Large intestine (tissue), 3 donors: ENCODE measurements at regions not wholly inside any gene's neighbourhood (a gene's known extent, or its start where the extent isn't known, plus 50 kb on each side); places are given as distances from the start of the nearest gene placed in this dataset.
"Not testable (repeated sequence)": the region's sequence is repeated elsewhere in the genome, so short reads cannot be mapped to it uniquely, and the experiment has no call there.

Experiments
- DNase-seq, 2 donors: peaks; one replicate each; pipeline versions ENCODE4 v3.0.0 to v3.0.0-alpha.2; 2013
- H3K27ac ChIP-seq: one replicate; pipeline ENCODE4 v1.5.1; 2013; ENCODE audit warnings: low read length
- H3K27me3 ChIP-seq: 2 replicates; pipeline ENCODE4 v1.6.1; 2013; ENCODE audit warnings: low read length; ENCODE audit not compliant: control insufficient read depth, insufficient read depth
- H3K36me3 ChIP-seq: 2 replicates; pipeline ENCODE4 v1.6.1; 2013; ENCODE audit warnings: low read length; ENCODE audit not compliant: control insufficient read depth, insufficient read depth
- H3K4me1 ChIP-seq: one replicate; pipeline ENCODE4 v1.6.1; 2013; ENCODE audit warnings: low read length; ENCODE audit not compliant: control insufficient read depth, insufficient read depth
- H3K4me3 ChIP-seq: one replicate; pipeline ENCODE4 v1.5.1; 2013; ENCODE audit warnings: low read length
- H3K9me3 ChIP-seq: one replicate; pipeline ENCODE4 v1.6.1; 2013; ENCODE audit warnings: mild to moderate bottlenecking, low read depth, low read length, moderate library complexity; ENCODE audit not compliant: control insufficient read depth
- WGBS: methylation state at CpG from one replicate; pipeline ENCODE4 v1.1.5; 2013; ENCODE audit warnings: low lambda C conversion rate; ENCODE audit not compliant: insufficient coverage; 5-methylcytosine and 5-hydroxymethylcytosine counted together

DNA sequence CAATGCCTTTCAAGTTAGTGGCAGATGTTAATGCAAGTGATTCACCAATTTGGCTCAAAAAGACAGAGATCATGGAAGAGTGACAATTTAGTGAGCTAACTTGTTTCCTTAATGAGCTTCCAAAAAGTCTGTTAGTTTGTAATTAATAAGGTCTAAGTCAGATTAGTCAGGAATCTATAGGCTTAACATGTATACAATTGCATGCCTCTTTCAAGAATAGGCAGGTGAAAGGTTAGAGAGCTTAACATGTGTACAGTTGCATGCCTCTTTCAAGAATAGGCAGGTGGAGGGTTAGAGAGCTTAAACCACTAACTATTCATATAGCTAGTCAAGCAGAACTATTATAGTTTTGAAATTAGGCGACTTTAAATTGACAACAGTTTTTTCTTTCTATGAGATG, 663.8 kb downstream of the C12orf50 start:
- WGBS = 100% methylated on average over 1 of the region's 1 CpG

DNA sequence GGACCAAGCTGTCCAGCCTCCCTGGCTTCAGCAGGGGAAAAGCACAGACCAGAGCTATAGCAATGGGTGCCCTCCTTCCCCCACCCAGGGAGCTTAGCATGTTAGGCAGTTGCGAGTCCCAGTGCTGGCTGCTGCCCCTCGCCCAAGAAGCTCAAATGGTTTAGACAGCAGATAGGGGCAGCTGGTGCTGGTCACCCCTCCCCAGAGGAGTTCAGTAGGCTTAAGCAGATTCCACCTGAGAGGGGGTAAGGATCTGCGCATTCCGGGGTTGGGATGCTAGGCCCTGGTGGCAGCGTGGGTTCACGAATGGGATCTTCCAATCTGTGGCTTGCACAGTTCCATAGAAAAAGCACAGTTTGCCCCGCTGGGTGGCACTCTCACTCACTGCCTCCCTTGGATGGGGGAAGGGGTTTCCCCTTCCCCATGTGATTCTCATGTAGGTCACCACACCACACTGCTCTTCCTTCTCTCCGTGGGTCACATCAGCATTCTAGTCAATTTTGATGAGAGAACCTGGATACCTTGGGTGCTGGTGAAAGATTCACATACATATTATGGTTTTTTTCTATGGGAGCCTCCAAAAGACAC, 665.6 kb downstream of the C12orf50 start:
- no peak for DNase-seq

More for the DNA sequence above, 663.8 kb downstream of the C12orf50 start:
- DNase-seq = no peak
- Histone ChIP-seq H3K4me3 (no peak overlapping the region), H3K36me3 (no peaks in the 10 kb centered on the region), H3K27ac (no peak overlapping the region), H3K9me3 (no peaks in the 10 kb centered on the region), H3K27me3 (no peaks in the 10 kb centered on the region), H3K4me1 (peaks cover 8% of the 10 kb centered on the region)

DNA sequence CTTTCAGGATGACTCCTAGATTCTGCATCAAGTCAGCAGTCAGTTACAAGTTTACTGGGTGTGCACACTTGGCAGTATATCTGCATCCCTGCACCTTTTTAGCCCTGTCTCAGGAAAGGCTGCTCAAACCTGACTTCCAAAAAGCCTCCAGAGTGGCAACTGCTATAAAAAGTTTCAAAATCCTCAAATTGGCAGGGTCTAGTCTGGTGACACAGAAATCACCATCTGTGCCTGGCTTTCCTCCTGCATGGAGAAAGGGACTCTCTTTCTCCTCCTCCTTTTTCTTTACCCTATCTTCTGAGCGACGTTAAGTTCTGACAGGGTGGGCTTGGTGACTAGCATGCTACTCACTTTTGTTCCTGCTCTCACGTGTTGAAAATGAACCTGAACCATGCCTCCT, 679.5 kb downstream of the C12orf50 start:
- no peaks in the 10 kb centered on the region for H3K9me3 ChIP-seq
- no peak overlapping the region for H3K27ac ChIP-seq
- no peak overlapping the region for H3K4me3 ChIP-seq
- H3K36me3 ChIP-seq = no peaks in the 10 kb centered on the region
- 100% methylated on average over 1 of the region's 3 CpGs for WGBS
- no peaks in the 10 kb centered on the region for H3K4me1 ChIP-seq
- H3K27me3 ChIP-seq = no peaks in the 10 kb centered on the region
- no peak for DNase-seq

More for the DNA sequence above, 665.6 kb downstream of the C12orf50 start:
- peaks cover 6% of the 10 kb centered on the region for H3K4me1 ChIP-seq
- H3K9me3 ChIP-seq = no peaks in the 10 kb centered on the region
- no peak overlapping the region for H3K4me3 ChIP-seq
- H3K36me3 ChIP-seq = no peaks in the 10 kb centered on the region
- no peaks in the 10 kb centered on the region for H3K27me3 ChIP-seq
- WGBS = no CpG with 5 or more reads among the region's 8 CpGs
- no peak overlapping the region for H3K27ac ChIP-seq

DNA sequence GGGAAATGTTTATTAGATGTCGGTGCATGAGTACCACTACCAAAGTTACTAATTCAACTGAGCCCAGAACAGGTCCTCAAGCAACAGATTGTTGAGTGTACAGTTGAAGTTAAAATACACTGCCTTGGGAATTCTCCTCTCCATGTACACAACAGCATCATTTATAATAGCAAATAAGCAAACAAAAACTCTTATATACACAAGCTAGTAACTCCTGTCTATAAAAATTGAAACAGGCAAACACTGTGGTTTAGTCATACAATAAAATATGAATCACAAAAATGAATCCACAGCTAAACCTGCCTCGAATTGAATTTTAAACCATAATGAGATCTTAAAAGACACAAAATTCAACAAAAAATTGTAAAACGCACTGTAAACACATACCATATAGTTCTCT, 681.1 kb downstream of the C12orf50 start:
- Histone ChIP-seq H3K27me3 (no peaks in the 10 kb centered on the region), H3K4me3 (no peak overlapping the region), H3K36me3 (no peaks in the 10 kb centered on the region), H3K9me3 (no peaks in the 10 kb centered on the region), H3K4me1 (no peaks in the 10 kb centered on the region), H3K27ac (no peak overlapping the region)
- DNase-seq = no peak
- WGBS = 94% methylated on average over 2 of the region's 3 CpGs

DNA sequence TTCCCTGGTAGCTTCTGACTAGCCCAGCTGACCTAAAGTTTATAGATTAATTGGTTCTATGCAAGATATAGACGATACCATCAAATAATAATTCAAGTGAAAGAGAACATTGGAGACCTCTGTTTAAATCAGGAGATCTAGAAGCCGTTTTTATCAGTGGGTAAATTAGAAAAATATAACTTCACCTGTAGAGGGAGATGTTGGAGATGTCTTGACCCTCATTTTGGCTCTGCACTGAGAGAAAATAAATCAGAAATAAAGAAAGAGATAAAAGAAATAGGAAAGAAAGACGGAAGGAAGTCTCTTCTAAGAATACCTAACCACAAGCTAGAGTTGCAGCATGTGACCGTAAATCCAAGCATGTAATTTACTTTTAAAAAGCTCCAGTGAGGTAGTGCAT, 684.5 kb downstream of the C12orf50 start:
- Histone ChIP-seq H3K4me1 (no peaks in the 10 kb centered on the region), H3K27me3 (no peaks in the 10 kb centered on the region), H3K36me3 (no peaks in the 10 kb centered on the region), H3K4me3 (no peak overlapping the region), H3K9me3 (no peaks in the 10 kb centered on the region), H3K27ac (no peak overlapping the region)
- DNase-seq = no peak
- WGBS = 72% methylated on average over 3 of the region's 4 CpGs

DNA sequence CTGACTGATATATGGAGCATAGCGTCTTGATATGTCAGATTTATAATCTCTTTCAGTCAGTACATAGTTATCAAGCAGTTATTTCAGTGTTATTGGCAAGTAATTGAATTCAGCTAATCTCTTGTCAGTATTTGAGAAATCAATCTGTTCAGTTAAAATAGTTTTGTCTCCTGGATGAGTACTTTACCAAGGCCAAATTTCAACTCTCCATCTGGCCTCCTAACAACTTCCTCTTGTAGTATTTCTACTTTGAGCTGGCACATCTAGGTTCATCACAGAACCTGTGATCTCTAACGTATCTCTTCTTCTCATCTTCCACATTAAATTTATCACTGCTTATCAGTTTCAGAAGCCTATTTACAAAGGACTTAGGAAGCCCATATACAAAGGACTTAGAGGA, 690.5 kb downstream of the C12orf50 start:
- DNase-seq = no peak
- Histone ChIP-seq H3K4me1 (no peaks in the 10 kb centered on the region), H3K27ac (no peak overlapping the region), H3K36me3 (no peaks in the 10 kb centered on the region), H3K9me3 (no peaks in the 10 kb centered on the region), H3K27me3 (no peaks in the 10 kb centered on the region), H3K4me3 (no peak overlapping the region)
- WGBS = 57% methylated on average over 1 of the region's 2 CpGs

DNA sequence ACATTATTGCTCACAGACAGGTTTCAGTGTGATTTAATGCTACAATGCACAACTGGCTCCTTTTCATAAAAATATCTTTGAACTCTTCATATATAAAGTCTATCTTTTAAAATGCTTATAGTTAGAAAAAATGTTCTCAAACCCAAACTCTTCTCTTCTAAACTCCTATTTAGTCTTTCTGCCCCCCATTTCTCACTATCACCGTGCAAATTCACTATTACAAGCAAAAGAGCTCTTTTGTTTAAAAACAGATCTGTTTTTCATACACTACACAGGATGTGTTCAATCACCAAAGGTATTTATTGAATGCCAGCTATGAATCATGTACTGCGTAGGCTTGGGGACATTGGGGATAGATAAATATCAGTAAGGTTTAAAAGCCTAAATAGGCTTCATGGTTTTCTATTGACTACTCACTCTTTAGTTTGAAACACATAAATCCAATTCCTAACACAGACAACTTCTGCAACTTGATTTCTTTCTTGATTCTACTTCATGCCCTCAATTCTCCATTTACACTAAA, 692.3 kb downstream of the C12orf50 start:
- DNase-seq = no peak
- no peaks in the 10 kb centered on the region for H3K36me3 ChIP-seq
- WGBS = 43% methylated on average over 1 of the region's 2 CpGs
- no peaks in the 10 kb centered on the region for H3K4me1 ChIP-seq
- no peak overlapping the region for H3K27ac ChIP-seq
- H3K4me3 ChIP-seq = no peak overlapping the region
- no peaks in the 10 kb centered on the region for H3K9me3 ChIP-seq
- H3K27me3 ChIP-seq = no peaks in the 10 kb centered on the region

DNA sequence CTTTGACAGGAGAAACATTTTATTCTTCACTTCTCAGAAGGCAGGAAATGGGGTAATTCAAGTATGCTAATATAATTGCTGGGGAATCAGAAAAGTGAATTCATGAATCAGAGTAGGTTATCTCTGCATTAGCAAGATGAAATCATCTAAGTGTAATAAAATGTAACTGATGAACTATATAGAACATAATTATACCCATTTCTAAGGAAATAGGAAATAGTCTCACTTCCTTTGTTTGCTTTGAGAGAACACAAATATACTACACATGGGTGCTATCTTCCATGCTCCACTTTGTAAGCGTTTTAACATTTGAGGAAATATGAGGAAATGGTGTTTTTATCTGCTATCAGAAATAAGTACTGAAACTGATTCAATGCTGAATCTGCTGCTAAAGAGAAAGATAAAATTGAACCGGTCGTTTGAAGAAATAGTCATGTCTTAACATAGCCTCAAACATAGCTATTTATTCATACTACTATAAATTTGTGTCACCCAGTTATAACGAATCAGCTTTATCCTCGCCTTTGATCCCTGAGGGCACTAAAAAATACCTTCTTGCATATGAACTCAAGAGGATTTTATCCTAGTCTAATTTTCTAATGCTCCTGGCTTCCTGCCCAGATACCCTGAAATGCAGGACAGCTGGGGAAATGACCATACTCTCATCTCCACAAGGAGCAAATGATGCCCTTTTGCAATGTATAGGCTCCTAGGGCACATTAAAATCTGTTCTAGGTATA, 696.0 kb downstream of the C12orf50 start:
- no peaks in the 10 kb centered on the region for H3K27me3 ChIP-seq

DNA sequence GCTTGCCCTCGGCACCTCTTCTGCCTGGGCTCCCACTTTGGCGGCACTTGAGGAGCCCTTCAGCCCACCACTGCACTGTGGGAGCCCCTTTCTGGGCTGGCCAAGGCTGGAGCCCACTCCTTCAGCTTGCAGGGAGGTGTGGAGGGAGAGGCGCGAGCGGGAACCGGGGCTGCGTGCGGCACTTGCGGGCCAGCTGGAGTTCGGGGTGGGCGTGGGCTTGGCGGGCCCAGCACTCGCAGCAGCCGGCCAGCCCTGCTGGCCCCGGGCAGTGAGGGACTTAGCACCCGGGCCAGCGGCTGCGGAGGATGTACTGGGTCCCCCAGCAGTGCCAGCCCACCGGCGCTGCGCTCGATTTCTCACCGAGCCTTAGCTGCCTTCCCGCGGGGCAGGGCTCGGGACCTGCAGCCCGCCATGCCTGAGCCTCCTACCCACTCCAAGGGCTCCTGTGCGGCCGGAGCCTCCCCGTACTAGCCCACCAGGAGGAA, 699.1 kb downstream of the C12orf50 start:
- not testable (repeated sequence) for H3K27me3 ChIP-seq, H3K27ac ChIP-seq, H3K4me3 ChIP-seq, DNase-seq, H3K9me3 ChIP-seq, H3K4me1 ChIP-seq, H3K36me3 ChIP-seq
- no CpG with 5 or more reads among the region's 30 CpGs for WGBS

More for the DNA sequence above, 696.0 kb downstream of the C12orf50 start:
- no peak overlapping the region for H3K27ac ChIP-seq
- no peaks in the 10 kb centered on the region for H3K9me3 ChIP-seq
- H3K4me1 ChIP-seq = no peaks in the 10 kb centered on the region
- no peak for DNase-seq
- no peaks in the 10 kb centered on the region for H3K36me3 ChIP-seq
- H3K4me3 ChIP-seq = no peak overlapping the region
- no CpG with 5 or more reads among the region's 5 CpGs for WGBS

DNA sequence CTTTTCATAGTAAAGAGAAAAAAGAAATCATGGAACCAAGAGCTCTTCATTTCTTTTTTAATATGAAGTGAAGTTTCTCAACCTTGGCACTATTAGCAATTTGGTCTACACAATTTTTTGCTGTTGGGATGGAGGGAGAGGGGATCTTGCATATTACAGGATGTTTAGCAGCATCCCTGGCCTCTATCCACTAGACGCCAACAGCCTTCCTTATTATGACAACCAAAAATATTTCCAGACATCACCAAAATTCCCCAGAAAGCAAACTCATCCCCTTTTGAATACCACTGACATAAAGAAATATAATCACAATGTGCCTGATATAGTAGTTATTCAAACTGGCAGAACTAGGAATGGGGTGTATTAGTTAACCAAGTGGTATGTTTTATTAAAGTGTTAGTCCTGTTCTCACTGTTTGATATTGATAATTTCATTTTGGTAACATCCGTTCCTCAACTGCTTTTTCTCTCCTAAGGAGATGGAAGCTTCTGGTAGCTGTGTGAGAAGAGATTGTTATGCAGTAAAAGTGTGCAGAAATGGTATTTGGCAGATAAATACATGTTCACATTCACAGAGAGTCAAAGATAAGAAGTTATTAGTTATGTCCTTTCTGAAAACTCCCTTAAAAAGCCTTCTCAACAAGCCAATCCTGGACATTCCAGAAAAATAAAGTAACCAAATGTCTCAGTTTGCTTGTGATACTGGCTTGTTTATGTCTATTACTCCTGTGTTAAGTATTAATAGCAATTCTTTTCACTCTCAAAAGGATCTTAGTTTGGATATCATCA, 699.9 kb downstream of the C12orf50 start:
- H3K4me3 ChIP-seq = no peak overlapping the region
- H3K9me3 ChIP-seq = no peaks in the 10 kb centered on the region
- no peaks in the 10 kb centered on the region for H3K27me3 ChIP-seq
- H3K36me3 ChIP-seq = no peaks in the 10 kb centered on the region
- no peak for DNase-seq
- WGBS = no CpG with 5 or more reads among the region's 2 CpGs
- H3K4me1 ChIP-seq = no peaks in the 10 kb centered on the region
- no peak overlapping the region for H3K27ac ChIP-seq
